ENCODE measurements at regions not wholly inside any gene's neighbourhood (a gene's known extent, or its start where the extent isn't known, plus 50 kb on each side); places are given as distances from the start of the nearest gene placed in this dataset.
"Not testable (repeated sequence)": the region's sequence is repeated elsewhere in the genome, so short reads cannot be mapped to it uniquely, and the experiment has no call there.

GRCh38 chr9:75687359-75687953 is 203.0 kb upstream of the PCSK5 start:
- peaks cover 4% of the 10 kb centered on the region for H3K9me3 Mint-ChIP-seq

GRCh38 chr9:75690551-75690950 is 199.9 kb upstream of the PCSK5 start:
- H3K4me3 Mint-ChIP-seq; CTCF ChIA-PET; H3K4me1 Mint-ChIP-seq (ENCODE audit: low read depth); H3K9me3 Mint-ChIP-seq; intact Hi-C loops (cut with micrococcal nuclease); H3K36me3 Mint-ChIP-seq (ENCODE audit: low read depth); H3K27ac Mint-ChIP-seq; DNase-seq: not testable (repeated sequence)
- H3K27me3 Mint-ChIP-seq (ENCODE audit: low read depth): peaks cover 11% of the 10 kb centered on the region

More at GRCh38 chr9:75687359-75687953, 203.0 kb upstream of the PCSK5 start:
- CTCF ChIA-PET: no interaction called here
- Mint-ChIP-seq H3K36me3 (ENCODE audit: low read depth) (no peaks in the 10 kb centered on the region), H3K27me3 (ENCODE audit: low read depth) (peaks cover 7% of the 10 kb centered on the region), H3K4me1 (ENCODE audit: low read depth) (no peaks in the 10 kb centered on the region), H3K4me3 (no peak overlapping the region), H3K27ac (no peak overlapping the region)
- intact Hi-C loops (cut with micrococcal nuclease): no loop called here
- no peak for DNase-seq

GRCh38 chr9:75691408-75691807 is 199.1 kb upstream of the PCSK5 start:
- no peak for DNase-seq
- H3K4me1 Mint-ChIP-seq (ENCODE audit: low read depth): no peaks in the 10 kb centered on the region
- no peak overlapping the region for H3K27ac Mint-ChIP-seq
- peaks cover 9% of the 10 kb centered on the region for H3K27me3 Mint-ChIP-seq (ENCODE audit: low read depth)
- no peaks in the 10 kb centered on the region for H3K36me3 Mint-ChIP-seq (ENCODE audit: low read depth)
- intact Hi-C loops (cut with micrococcal nuclease): no loop called here
- no peak overlapping the region for H3K4me3 Mint-ChIP-seq
- CTCF ChIA-PET: no interaction called here
- no peaks in the 10 kb centered on the region for H3K9me3 Mint-ChIP-seq

- no peak overlapping the region for H3K4me3 Mint-ChIP-seq
- no peak overlapping the region for H3K27ac Mint-ChIP-seq
- H3K27me3 Mint-ChIP-seq (ENCODE audit: low read depth): peaks cover 9% of the 10 kb centered on the region
- H3K4me1 Mint-ChIP-seq (ENCODE audit: low read depth): no peaks in the 10 kb centered on the region
- no peaks in the 10 kb centered on the region for H3K9me3 Mint-ChIP-seq
- H3K36me3 Mint-ChIP-seq (ENCODE audit: low read depth): no peaks in the 10 kb centered on the region
- DNase-seq: no peak
- intact Hi-C loops (cut with micrococcal nuclease): no loop called here
- CTCF ChIA-PET: no interaction called here
These were observed 198.2 kb upstream of the PCSK5 start for GRCh38 chr9:75692309-75692708.

GRCh38 chr9:75695921-75696320 is 194.6 kb upstream of the PCSK5 start:
- H3K9me3 Mint-ChIP-seq: no peaks in the 10 kb centered on the region
- intact Hi-C loops (cut with micrococcal nuclease): no loop called here
- no peak overlapping the region for H3K4me3 Mint-ChIP-seq
- no peaks in the 10 kb centered on the region for H3K36me3 Mint-ChIP-seq (ENCODE audit: low read depth)
- H3K27ac Mint-ChIP-seq: no peak overlapping the region
- no peaks in the 10 kb centered on the region for H3K4me1 Mint-ChIP-seq (ENCODE audit: low read depth)
- peaks cover 7% of the 10 kb centered on the region for H3K27me3 Mint-ChIP-seq (ENCODE audit: low read depth)
- CTCF ChIA-PET: interaction anchor here (0.6 kb wide), 1 partner anchor 955 kb away, joined by 3 read pairs; no protein-coding TSS in a partner anchor
- DNase-seq: no peak

GRCh38 chr9:75699017-75699416 is 191.5 kb upstream of the PCSK5 start:
- no peak overlapping the region for H3K4me3 Mint-ChIP-seq
- CTCF ChIA-PET: interaction anchor here (0.6 kb wide), 1 partner anchor 12 kb away, joined by 3 read pairs; no protein-coding TSS in a partner anchor
- peaks cover 3% of the 10 kb centered on the region for H3K9me3 Mint-ChIP-seq
- intact Hi-C loops (cut with micrococcal nuclease): no loop called here
- no peaks in the 10 kb centered on the region for H3K27me3 Mint-ChIP-seq (ENCODE audit: low read depth)
- H3K4me1 Mint-ChIP-seq (ENCODE audit: low read depth): no peaks in the 10 kb centered on the region
- DNase-seq: no peak
- no peak overlapping the region for H3K27ac Mint-ChIP-seq
- H3K36me3 Mint-ChIP-seq (ENCODE audit: low read depth): no peaks in the 10 kb centered on the region

- H3K27ac Mint-ChIP-seq: no peak overlapping the region
- H3K27me3 Mint-ChIP-seq (ENCODE audit: low read depth): peaks cover 2% of the 10 kb centered on the region
- H3K4me1 Mint-ChIP-seq (ENCODE audit: low read depth): no peaks in the 10 kb centered on the region
- no peak for DNase-seq
- no peak overlapping the region for H3K4me3 Mint-ChIP-seq
- no peaks in the 10 kb centered on the region for H3K36me3 Mint-ChIP-seq (ENCODE audit: low read depth)
- intact Hi-C loops (cut with micrococcal nuclease): no loop called here
- peaks cover 3% of the 10 kb centered on the region for H3K9me3 Mint-ChIP-seq
- CTCF ChIA-PET: no interaction called here
These were observed 190.7 kb upstream of the PCSK5 start for GRCh38 chr9:75699625-75700251.

- Mint-ChIP-seq H3K27ac (no peak overlapping the region), H3K27me3 (ENCODE audit: low read depth) (peaks cover 2% of the 10 kb centered on the region), H3K4me3 (no peak overlapping the region), H3K36me3 (ENCODE audit: low read depth) (no peaks in the 10 kb centered on the region), H3K4me1 (ENCODE audit: low read depth) (no peaks in the 10 kb centered on the region), H3K9me3 (peaks cover 3% of the 10 kb centered on the region)
- CTCF ChIA-PET: no interaction called here
- intact Hi-C loops (cut with micrococcal nuclease): no loop called here
- no peak for DNase-seq
These were observed 190.2 kb upstream of the PCSK5 start for GRCh38 chr9:75700252-75700640.

GRCh38 chr9:75707191-75707590 is 183.3 kb upstream of the PCSK5 start:
- H3K9me3 Mint-ChIP-seq: peaks cover 3% of the 10 kb centered on the region
- intact Hi-C loops (cut with micrococcal nuclease): no loop called here
- H3K36me3 Mint-ChIP-seq (ENCODE audit: low read depth): no peaks in the 10 kb centered on the region
- no peak overlapping the region for H3K4me3 Mint-ChIP-seq
- H3K27me3 Mint-ChIP-seq (ENCODE audit: low read depth): peaks cover 14% of the 10 kb centered on the region
- H3K27ac Mint-ChIP-seq: no peak overlapping the region
- DNase-seq: no peak
- CTCF ChIA-PET: no interaction called here
- no peaks in the 10 kb centered on the region for H3K4me1 Mint-ChIP-seq (ENCODE audit: low read depth)

- H3K9me3 Mint-ChIP-seq: no peaks in the 10 kb centered on the region
- intact Hi-C loops (cut with micrococcal nuclease): no loop called here
- H3K27ac Mint-ChIP-seq: no peak overlapping the region
- CTCF ChIA-PET: no interaction called here
- no peak for DNase-seq
- peaks cover 12% of the 10 kb centered on the region for H3K27me3 Mint-ChIP-seq (ENCODE audit: low read depth)
- no peaks in the 10 kb centered on the region for H3K36me3 Mint-ChIP-seq (ENCODE audit: low read depth)
- no peaks in the 10 kb centered on the region for H3K4me1 Mint-ChIP-seq (ENCODE audit: low read depth)
- H3K4me3 Mint-ChIP-seq: no peak overlapping the region
These were observed 180.8 kb upstream of the PCSK5 start for GRCh38 chr9:75709698-75710097.

- Mint-ChIP-seq H3K4me3 (no peak overlapping the region), H3K27ac (no peak overlapping the region), H3K36me3 (ENCODE audit: low read depth) (no peaks in the 10 kb centered on the region), H3K9me3 (no peaks in the 10 kb centered on the region), H3K27me3 (ENCODE audit: low read depth) (peaks cover 11% of the 10 kb centered on the region), H3K4me1 (ENCODE audit: low read depth) (no peaks in the 10 kb centered on the region)
- intact Hi-C loops (cut with micrococcal nuclease): no loop called here
- CTCF ChIA-PET: no interaction called here
- DNase-seq: no peak
These were observed 177.8 kb upstream of the PCSK5 start for GRCh38 chr9:75712700-75713099.

GRCh38 chr9:75713335-75713734 is 177.1 kb upstream of the PCSK5 start:
- no peak overlapping the region for H3K4me3 Mint-ChIP-seq
- H3K27ac Mint-ChIP-seq: no peak overlapping the region
- H3K4me1 Mint-ChIP-seq (ENCODE audit: low read depth): no peaks in the 10 kb centered on the region
- intact Hi-C loops (cut with micrococcal nuclease): no loop called here
- no peaks in the 10 kb centered on the region for H3K36me3 Mint-ChIP-seq (ENCODE audit: low read depth)
- CTCF ChIA-PET: no interaction called here
- no peak for DNase-seq
- peaks cover 11% of the 10 kb centered on the region for H3K27me3 Mint-ChIP-seq (ENCODE audit: low read depth)
- H3K9me3 Mint-ChIP-seq: no peaks in the 10 kb centered on the region

- peaks cover 5% of the 10 kb centered on the region for H3K27me3 Mint-ChIP-seq (ENCODE audit: low read depth)
- DNase-seq: no peak
- CTCF ChIA-PET: interaction anchor here (0.7 kb wide), 1 partner anchor 529 kb away, joined by 3 read pairs; no protein-coding TSS in a partner anchor
- no peak overlapping the region for H3K27ac Mint-ChIP-seq
- H3K4me1 Mint-ChIP-seq (ENCODE audit: low read depth): no peaks in the 10 kb centered on the region
- no peaks in the 10 kb centered on the region for H3K9me3 Mint-ChIP-seq
- H3K4me3 Mint-ChIP-seq: no peak overlapping the region
- intact Hi-C loops (cut with micrococcal nuclease): no loop called here
- no peaks in the 10 kb centered on the region for H3K36me3 Mint-ChIP-seq (ENCODE audit: low read depth)
These were observed 175.1 kb upstream of the PCSK5 start for GRCh38 chr9:75715360-75715759.

Data from activated naive CD4-positive, alpha-beta T cell treated with anti-CD3 and anti-CD28 coated beads for 36 hours (primary cell).